Endodermal cell (in vitro differentiated cells): ENCODE measurements at regions not wholly inside any gene's neighbourhood (a gene's known extent, or its start where the extent isn't known, plus 50 kb on each side); places are given as distances from the start of the nearest gene placed in this dataset.

Experiments used
- DNase-seq: peaks from one replicate; pipeline ENCODE4 v3.0.0-alpha.2; 2017
- H3K27ac ChIP-seq: 2 replicates; pipeline ENCODE4 v1.5.1; 2013; ENCODE audit warnings: mild to moderate bottlenecking, low read depth, low read length, moderate library complexity
- H3K27me3 ChIP-seq: 2 replicates; pipeline ENCODE4 v1.6.1; 2013; ENCODE audit warnings: mild to moderate bottlenecking, low read length, moderate library complexity; ENCODE audit not compliant: insufficient read depth, control insufficient read depth, poor library complexity, severe bottlenecking
- H3K36me3 ChIP-seq: 2 replicates; pipeline ENCODE4 v1.7.0; 2013; ENCODE audit warnings: mild to moderate bottlenecking, low read length, moderate library complexity; ENCODE audit not compliant: control insufficient read depth, insufficient read depth
- H3K4me1 ChIP-seq: one replicate; pipeline ENCODE4 v1.7.0; 2013; ENCODE audit warnings: low read length; ENCODE audit not compliant: control insufficient read depth, insufficient read depth
- H3K4me3 ChIP-seq: 2 replicates; pipeline ENCODE4 v1.5.1; 2013; ENCODE audit warnings: mild to moderate bottlenecking, low read length, moderate library complexity
- H3K9ac ChIP-seq: 2 replicates; pipeline ENCODE4 v1.6.1; 2013; ENCODE audit warnings: mild to moderate bottlenecking, low read length, moderate library complexity; ENCODE audit not compliant: poor library complexity, severe bottlenecking; ENCODE audit errors: extremely low read depth
- H3K9me3 ChIP-seq: 2 replicates; pipeline ENCODE4 v1.6.1; 2013; ENCODE audit warnings: mild to moderate bottlenecking, low read length, moderate library complexity; ENCODE audit not compliant: control insufficient read depth
- H3K27ac Mint-ChIP-seq: 2 replicates; pipeline ENCODE4 v1.8.0; 2020; ENCODE audit warnings: mixed read lengths
- H3K27me3 Mint-ChIP-seq: 2 replicates; pipeline ENCODE4 v1.8.0; 2021; ENCODE audit warnings: mild to moderate bottlenecking, mixed read lengths; ENCODE audit not compliant: insufficient read depth
- H3K36me3 Mint-ChIP-seq: 2 replicates; pipeline ENCODE4 v1.8.0; 2020; ENCODE audit warnings: low read depth, mixed read lengths
- H3K4me1 Mint-ChIP-seq: 2 replicates; pipeline ENCODE4 v1.8.0; 2020; ENCODE audit warnings: mixed read lengths
- H3K4me3 Mint-ChIP-seq: 2 replicates; pipeline ENCODE4 v1.8.0; 2020; ENCODE audit warnings: mild to moderate bottlenecking, moderate library complexity, mixed read lengths
- H3K9me3 Mint-ChIP-seq: 2 replicates; pipeline ENCODE4 v1.8.0; 2020; ENCODE audit warnings: mild to moderate bottlenecking, mixed read lengths
- CTCF ChIP-seq: fragments of 200-600 bp; sonication (generic); conservative IDR thresholded peaks from 2 replicates; pipeline ENCODE4 v1.5.0; 2021; ENCODE audit warnings: antibody characterized with exemption, mild to moderate bottlenecking
- WGBS, 2 experiments: methylation state at CpG; one replicate each; pipeline versions ENCODE4 v1.1.5 to v1.1.7; 2013; ENCODE audit warnings: missing lambda C conversion rate in 2 of 2, mixed read lengths in 1 of 2; ENCODE audit not compliant: insufficient coverage in 1 of 2, insufficient read length in 1 of 2; 5-methylcytosine and 5-hydroxymethylcytosine counted together

- no peak overlapping the region for H3K4me3 ChIP-seq
- no peak overlapping the region for H3K9ac ChIP-seq
- peaks cover 2% of the 10 kb centered on the region for H3K27me3 Mint-ChIP-seq
- H3K4me3 Mint-ChIP-seq, result no peak overlapping the region
- no peaks in the 10 kb centered on the region for H3K9me3 ChIP-seq
- TF ChIP-seq CTCF, result no peak
- H3K27me3 ChIP-seq, result no peaks in the 10 kb centered on the region
- H3K36me3 Mint-ChIP-seq, result no peaks in the 10 kb centered on the region
- peaks cover 6% of the 10 kb centered on the region for H3K4me1 ChIP-seq
- no peak overlapping the region for H3K27ac Mint-ChIP-seq
- peaks cover 22% of the 10 kb centered on the region for H3K4me1 Mint-ChIP-seq
- no peak for DNase-seq
- H3K27ac ChIP-seq, result no peak overlapping the region
- 89 to 94% methylated on average over 3 to 9 of the region's 9 CpGs for WGBS, 2 experiments
- H3K9me3 Mint-ChIP-seq, result no peaks in the 10 kb centered on the region
- H3K36me3 ChIP-seq, result no peaks in the 10 kb centered on the region
These were observed 174.0 kb upstream of the MYCN start for GRCh38 chr2:15766303-15766861.

- peaks cover 6% of the 10 kb centered on the region for H3K4me1 ChIP-seq
- H3K4me3 Mint-ChIP-seq, result no peak overlapping the region
- no peaks in the 10 kb centered on the region for H3K36me3 ChIP-seq
- no peaks in the 10 kb centered on the region for H3K9me3 ChIP-seq
- no peak overlapping the region for H3K4me3 ChIP-seq
- H3K27ac Mint-ChIP-seq, result no peak overlapping the region
- WGBS, 2 experiments, result 94 to 96% methylated on average over 10 to 17 of the region's 17 CpGs
- no peak for TF ChIP-seq CTCF
- no peaks in the 10 kb centered on the region for H3K36me3 Mint-ChIP-seq
- H3K27me3 ChIP-seq, result no peaks in the 10 kb centered on the region
- no peaks in the 10 kb centered on the region for H3K9me3 Mint-ChIP-seq
- peaks cover 22% of the 10 kb centered on the region for H3K4me1 Mint-ChIP-seq
- H3K27ac ChIP-seq, result no peak overlapping the region
- H3K27me3 Mint-ChIP-seq, result peaks cover 1% of the 10 kb centered on the region
- H3K9ac ChIP-seq, result no peak overlapping the region
- DNase-seq, result no peak
These were observed 173.3 kb upstream of the MYCN start for GRCh38 chr2:15766911-15767597.

- Histone ChIP-seq H3K9me3 (no peaks in the 10 kb centered on the region), H3K27me3 (no peaks in the 10 kb centered on the region), H3K9ac (no peak overlapping the region), H3K4me3 (no peak overlapping the region), H3K36me3 (no peaks in the 10 kb centered on the region), H3K4me1 (peaks cover 6% of the 10 kb centered on the region), H3K27ac (no peak overlapping the region)
- Mint-ChIP-seq H3K27me3 (peaks cover 1% of the 10 kb centered on the region), H3K4me1 (peaks cover 22% of the 10 kb centered on the region), H3K27ac (peak overlapping the region; percentile 71), H3K9me3 (no peaks in the 10 kb centered on the region), H3K36me3 (no peaks in the 10 kb centered on the region), H3K4me3 (peak overlapping the region; percentile 12)
- TF ChIP-seq CTCF, result no peak
- 93 to 100% methylated on average over 1 to 5 of the region's 5 CpGs for WGBS, 2 experiments
- no peak for DNase-seq
These were observed 172.7 kb upstream of the MYCN start for GRCh38 chr2:15767679-15768078.
